IMR-90 (cell line): ENCODE measurements at regions not wholly inside any gene's neighbourhood (a gene's known extent, or its start where the extent isn't known, plus 50 kb on each side); places are given as distances from the start of the nearest gene placed in this dataset.

Experiments
- ATAC-seq: fragments of 200-7000 bp; cut with Tn5 transposase; 2 replicates; pipeline ENCODE4 v1.9.1; 2020; ENCODE audit warnings: low read depth, mild to moderate bottlenecking, moderate library complexity
- BruUV-seq: library from RNA; stranded (reverse); fragments of 400-500 nt; replicated peaks from 2 replicates; lab custom pipeline; 2021; lab: Mats Ljungman, UMichigan
- CTCF ChIA-PET: fragments of 300-600 bp; formaldehyde crosslinking; extraction: SDS; loops from one replicate; lab custom pipeline; 2021; ENCODE audit warnings: antibody characterized with exemption; lab: Yijun Ruan, JAX
- POLR2A ChIA-PET: fragments of 300-600 bp; sonication (Branson Sonifier 250); formaldehyde crosslinking; loops from one replicate; lab custom pipeline; 2022; ENCODE audit warnings: antibody characterized with exemption; ENCODE audit not compliant: unreplicated experiment; lab: Charles Lee
- DNase-seq: peaks from one replicate; pipeline ENCODE4 v3.0.0; 2013
- H2AFZ ChIP-seq: replicated peaks from 2 replicates; pipeline ENCODE3; 2013; ENCODE audit warnings: low read length, mild to moderate bottlenecking; ENCODE audit not compliant: poor library complexity
- H2AK5ac ChIP-seq: 2 replicates; pipeline ENCODE4 v1.6.1; 2013; ENCODE audit warnings: low read depth, low read length, inconsistent platforms
- H2AK9ac ChIP-seq: replicated peaks from 2 replicates; pipeline ENCODE3; 2013; ENCODE audit warnings: mild to moderate bottlenecking, low read depth, low read length, moderate library complexity; ENCODE audit not compliant: poor library complexity
- H2BK120ac ChIP-seq: 2 replicates; pipeline ENCODE4 v1.6.1; 2013; ENCODE audit warnings: low read depth, low read length, inconsistent platforms
- H2BK15ac ChIP-seq: 3 replicates; pipeline ENCODE4 v1.6.1; 2013; ENCODE audit warnings: low read depth, low read length, inconsistent platforms
- H2BK20ac ChIP-seq: 2 replicates; pipeline ENCODE4 v1.6.1; 2013; ENCODE audit warnings: low read depth, mild to moderate bottlenecking, inconsistent platforms, low read length, moderate library complexity
- H2BK5ac ChIP-seq: 2 replicates; pipeline ENCODE4 v1.6.1; 2013; ENCODE audit warnings: mild to moderate bottlenecking, low read depth, low read length, inconsistent platforms; ENCODE audit not compliant: poor library complexity, severe bottlenecking
- H3K14ac ChIP-seq: replicated peaks from 2 replicates; pipeline ENCODE4 v1.6.1; 2013; ENCODE audit warnings: low read depth, low read length, inconsistent platforms
- H3K18ac ChIP-seq: 2 replicates; pipeline ENCODE4 v1.6.1; 2013; ENCODE audit warnings: low read depth, low read length, control low read depth
- H3K23ac ChIP-seq: 2 replicates; pipeline ENCODE4 v1.6.1; 2013; ENCODE audit warnings: low read depth, low read length, inconsistent platforms
- H3K27ac ChIP-seq: 2 replicates; pipeline ENCODE4 v1.5.1; 2013; ENCODE audit warnings: mild to moderate bottlenecking, control low read depth, low read length; ENCODE audit not compliant: insufficient read depth
- H3K27me3 ChIP-seq: 2 replicates; pipeline ENCODE4 v1.6.1; 2013; ENCODE audit warnings: low read length; ENCODE audit not compliant: control insufficient read depth, insufficient read depth
- H3K36me3 ChIP-seq: 2 replicates; pipeline ENCODE4 v1.6.1; 2013; ENCODE audit warnings: low read length, mixed read lengths; ENCODE audit not compliant: control insufficient read depth, insufficient read depth
- H3K4ac ChIP-seq: 2 replicates; pipeline ENCODE4 v1.6.1; 2013; ENCODE audit warnings: low read depth, low read length, inconsistent platforms
- H3K4me1 ChIP-seq: 2 replicates; pipeline ENCODE4 v1.6.1; 2013; ENCODE audit warnings: low read length, mixed read lengths; ENCODE audit not compliant: control insufficient read depth, insufficient read depth
- H3K4me2 ChIP-seq: 2 replicates; pipeline ENCODE4 v1.6.1; 2013; ENCODE audit warnings: low read depth, mild to moderate bottlenecking, control low read depth, low read length, moderate library complexity
- H3K4me3 ChIP-seq: 2 replicates; pipeline ENCODE4 v1.5.1; 2013; ENCODE audit warnings: low read depth, mild to moderate bottlenecking, control low read depth, low read length, moderate library complexity; ENCODE audit not compliant: insufficient read depth
- H3K56ac ChIP-seq: 2 replicates; pipeline ENCODE4 v1.6.1; 2013; ENCODE audit warnings: low read length, inconsistent platforms; ENCODE audit not compliant: insufficient read depth; ENCODE audit errors: extremely low read depth
- H3K79me1 ChIP-seq, 2 experiments: 2 replicates each; pipeline ENCODE4 v1.6.1; 2013; ENCODE audit warnings: low read length in 2 of 2, inconsistent platforms in 1 of 2, low read depth in 1 of 2
- H3K9ac ChIP-seq: 2 replicates; pipeline ENCODE4 v1.6.1; 2013; ENCODE audit warnings: low read depth, low read length, control low read depth
- H3K9me1 ChIP-seq: 2 replicates; pipeline ENCODE4 v1.6.1; 2013; ENCODE audit warnings: low read length, inconsistent platforms; ENCODE audit not compliant: insufficient read depth
- H3K9me3 ChIP-seq: 2 replicates; pipeline ENCODE4 v1.6.1; 2013; ENCODE audit warnings: low read length; ENCODE audit not compliant: control insufficient read depth, insufficient read depth
- H4K20me1 ChIP-seq: 2 replicates; pipeline ENCODE4 v1.6.1; 2013; ENCODE audit warnings: low read length, inconsistent platforms; ENCODE audit not compliant: insufficient read depth
- H4K5ac ChIP-seq: 2 replicates; pipeline ENCODE4 v1.6.1; 2013; ENCODE audit warnings: mild to moderate bottlenecking, low read depth, low read length, control low read depth
- H4K8ac ChIP-seq, 2 experiments: 2 replicates each; pipeline ENCODE4 v1.6.1; 2013; ENCODE audit warnings: low read depth in 2 of 2, low read length in 2 of 2, control low read depth in 1 of 2, inconsistent platforms in 1 of 2
- H4K91ac ChIP-seq: 2 replicates; pipeline ENCODE4 v1.6.1; 2013; ENCODE audit warnings: low read depth, low read length, inconsistent platforms; ENCODE audit not compliant: insufficient read depth
- MAFK ChIP-seq: IDR thresholded peaks from 2 replicates; pipeline ENCODE4 v1.6.1; 2012; ENCODE audit warnings: low read depth, low read length, improper control_type of control experiment
- WGBS, 2 experiments: methylation state at CpG; one replicate each; pipeline versions ENCODE4 v1.1.5 to v1.1.7; 2013; ENCODE audit warnings: missing lambda C conversion rate in 2 of 2; ENCODE audit not compliant: insufficient read length in 1 of 2; ENCODE audit errors: extremely low coverage in 2 of 2; 5-methylcytosine and 5-hydroxymethylcytosine counted together
- dilution Hi-C: fragments of 300-500 bp; cut with HindIII; formaldehyde crosslinking; loops from one replicate; pipeline ENCODE4 v1.14.3; 2018; ENCODE audit warnings: low sequenced_read_pairs; ENCODE audit not compliant: unreplicated experiment
- in situ Hi-C: fragments of 300-500 bp; cut with MboI; formaldehyde crosslinking; loops from 3 replicates; pipeline ENCODE4 v1.14.3; 2019; ENCODE audit warnings: low sequenced_read_pairs, inconsistent platforms, mixed read lengths
- intact Hi-C: fragments of 100-400 bp; cut with micrococcal nuclease; formaldehyde crosslinking; loops from 2 replicates; pipeline ENCODE4 v1.10.0; 2022

- H3K4ac ChIP-seq: no peak overlapping the region
- no peak overlapping the region for H2AK5ac ChIP-seq
- H2BK20ac ChIP-seq: no peak overlapping the region
- no peak overlapping the region for H3K4me3 ChIP-seq
- H2BK120ac ChIP-seq: no peak overlapping the region
- intact Hi-C loops: no loop called here
- no peaks in the 10 kb centered on the region for H3K27me3 ChIP-seq
- no peak for TF ChIP-seq MAFK
- in situ Hi-C loops: no loop called here
- H3K27ac ChIP-seq: no peak overlapping the region
- H3K4me2 ChIP-seq: no peak overlapping the region
- no peaks in the 10 kb centered on the region for H3K36me3 ChIP-seq
- POLR2A ChIA-PET: no interaction called here
- no peak overlapping the region for H4K91ac ChIP-seq
- no peak overlapping the region for H2AK9ac ChIP-seq
- H3K56ac ChIP-seq: no peak overlapping the region
- no peak overlapping the region for H3K23ac ChIP-seq
- WGBS, 2 experiments: 60% methylated on average over 13 of the region's 35 CpGs; no CpG with 5 or more reads in 1 of the 2 experiments
- peaks cover 35% of the 10 kb centered on the region for H3K9me3 ChIP-seq
- H2AFZ ChIP-seq: no peak overlapping the region
- H4K8ac ChIP-seq: no peak overlapping the region
- H3K9ac ChIP-seq: no peak overlapping the region
- H4K5ac ChIP-seq: no peak overlapping the region
- H2BK15ac ChIP-seq: no peak overlapping the region
- no peaks in the 10 kb centered on the region for H3K4me1 ChIP-seq
- no peaks in the 10 kb centered on the region for H4K20me1 ChIP-seq
- ATAC-seq (no peak), DNase-seq (no peak)
- H3K18ac ChIP-seq: no peak overlapping the region
- no peaks in the 10 kb centered on the region for H3K79me1 ChIP-seq
- CTCF ChIA-PET: no interaction called here
- dilution Hi-C loops: no loop called here
- H3K14ac ChIP-seq: no peak overlapping the region
- H2BK5ac ChIP-seq: no peak overlapping the region
- no peaks in the 10 kb centered on the region for H3K9me1 ChIP-seq
- no TSS peak for BruUV-seq
Measured at GRCh38 chr14:105971593-105972500, 445.5 kb downstream of the TMEM121 start.
